GM03348 (cell line): ENCODE measurements at regions not wholly inside any gene's neighbourhood (a gene's known extent, or its start where the extent isn't known, plus 50 kb on each side); places are given as distances from the start of the nearest gene placed in this dataset.
"Not testable (repeated sequence)": the region's sequence is repeated elsewhere in the genome, so short reads cannot be mapped to it uniquely, and the experiment has no call there.

Source experiments
- DNase-seq: peaks from one replicate; pipeline ENCODE4 v3.0.0; 2012; ENCODE audit warnings: low spot score

- DNase-seq = peak; percentile 69
Measured at GRCh38 chr7:101146-102046, 91.0 kb upstream of the FAM20C start.

- no peak for DNase-seq
Measured at GRCh38 chr7:102047-102711, 90.2 kb upstream of the FAM20C start.

- peak; percentile 47 for DNase-seq
Measured at GRCh38 chr7:102721-103120, 89.7 kb upstream of the FAM20C start.

- DNase-seq = not testable (repeated sequence)
Measured at GRCh38 chr7:103981-104380, 88.4 kb upstream of the FAM20C start.

GRCh38 chr7:105002-105401 lies 87.4 kb upstream of the FAM20C start:
- DNase-seq = no peak

GRCh38 chr7:106356-106755 lies 86.0 kb upstream of the FAM20C start:
- no peak for DNase-seq

GRCh38 chr7:107233-107632 lies 85.1 kb upstream of the FAM20C start:
- DNase-seq = no peak

GRCh38 chr7:107907-108306 lies 84.5 kb upstream of the FAM20C start:
- DNase-seq = no peak

- DNase-seq = no peak
Measured at GRCh38 chr7:109094-109493, 83.3 kb upstream of the FAM20C start.

- DNase-seq = no peak
Measured at GRCh38 chr7:109898-110556, 82.3 kb upstream of the FAM20C start.

- no peak for DNase-seq
Measured at GRCh38 chr7:110557-111232, 81.7 kb upstream of the FAM20C start.

GRCh38 chr7:111591-111990 lies 80.8 kb upstream of the FAM20C start:
- DNase-seq = no peak

GRCh38 chr7:112881-113280 lies 79.5 kb upstream of the FAM20C start:
- DNase-seq = no peak

GRCh38 chr7:115274-115911 lies 77.0 kb upstream of the FAM20C start:
- peak; percentile 28 for DNase-seq

GRCh38 chr7:116188-116981 lies 76.0 kb upstream of the FAM20C start:
- no peak for DNase-seq

GRCh38 chr7:117836-118614 lies 74.3 kb upstream of the FAM20C start:
- DNase-seq = no peak

GRCh38 chr7:118615-119391 lies 73.6 kb upstream of the FAM20C start:
- no peak for DNase-seq

- no peak for DNase-seq
Measured at GRCh38 chr7:119392-120163, 72.8 kb upstream of the FAM20C start.
